Esophagus squamous epithelium (tissue), 4 donors: ENCODE measurements at regions not wholly inside any gene's neighbourhood (a gene's known extent, or its start where the extent isn't known, plus 50 kb on each side); places are given as distances from the start of the nearest gene placed in this dataset.

Experiments used
- POLR2A ChIP-seq, 4 donors: fragments of 450-650 bp; IDR thresholded peaks; one replicate each; pipeline ENCODE4 v1.6.1; 2017; ENCODE audit warnings: antibody characterized with exemption in 4 of 4, mild to moderate bottlenecking in 4 of 4, moderate library complexity in 3 of 4
- TF ChIP-seq, protein P1 (sequence below), 6 experiments: fragments of 450-650 bp in 4 of 6; fragments of 200-600 bp in 2 of 6; sonication (generic) in 2 of 6; IDR thresholded peaks; one replicate each; pipeline ENCODE4 v1.5.1; 2016 to 2019; ENCODE audit warnings: antibody characterized with exemption in 6 of 6, mild to moderate bottlenecking in 4 of 6, moderate library complexity in 4 of 6

DNA sequence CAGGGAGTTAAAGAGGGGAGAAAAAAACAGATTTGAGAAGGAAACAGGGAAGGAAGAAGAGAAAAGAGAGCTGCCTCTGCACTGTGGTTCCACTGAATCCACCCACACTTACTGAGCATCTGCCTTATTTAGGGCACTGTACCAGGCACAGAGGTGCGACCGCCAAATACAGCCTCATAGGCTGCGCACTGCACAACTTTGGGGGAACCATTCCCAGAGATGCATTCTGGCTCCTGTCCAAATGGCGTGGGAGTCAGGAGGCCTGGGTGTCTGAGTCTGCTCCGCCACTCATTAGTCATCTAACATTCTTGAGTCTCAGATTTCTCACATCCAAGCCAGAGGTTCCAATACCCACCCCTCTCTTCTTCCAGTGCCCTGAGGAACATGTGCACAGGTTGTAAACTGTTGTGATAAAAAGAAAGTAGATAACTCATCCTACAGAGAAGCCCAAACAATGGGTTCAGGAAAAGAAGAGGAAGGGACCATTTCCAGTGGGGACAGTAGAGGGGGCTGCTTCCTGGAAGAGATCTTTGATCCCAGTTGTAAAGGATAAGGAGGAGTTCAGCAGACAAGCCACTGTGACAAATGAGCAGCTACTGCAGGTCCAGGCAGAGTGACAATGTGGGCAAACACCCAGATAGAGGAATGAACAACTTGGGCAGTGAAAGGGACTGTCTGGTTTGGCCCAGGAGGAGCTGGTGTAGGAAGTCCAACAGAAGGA is 254.6 kb downstream of the UACA start:
- TF ChIP-seq, protein P1, sequence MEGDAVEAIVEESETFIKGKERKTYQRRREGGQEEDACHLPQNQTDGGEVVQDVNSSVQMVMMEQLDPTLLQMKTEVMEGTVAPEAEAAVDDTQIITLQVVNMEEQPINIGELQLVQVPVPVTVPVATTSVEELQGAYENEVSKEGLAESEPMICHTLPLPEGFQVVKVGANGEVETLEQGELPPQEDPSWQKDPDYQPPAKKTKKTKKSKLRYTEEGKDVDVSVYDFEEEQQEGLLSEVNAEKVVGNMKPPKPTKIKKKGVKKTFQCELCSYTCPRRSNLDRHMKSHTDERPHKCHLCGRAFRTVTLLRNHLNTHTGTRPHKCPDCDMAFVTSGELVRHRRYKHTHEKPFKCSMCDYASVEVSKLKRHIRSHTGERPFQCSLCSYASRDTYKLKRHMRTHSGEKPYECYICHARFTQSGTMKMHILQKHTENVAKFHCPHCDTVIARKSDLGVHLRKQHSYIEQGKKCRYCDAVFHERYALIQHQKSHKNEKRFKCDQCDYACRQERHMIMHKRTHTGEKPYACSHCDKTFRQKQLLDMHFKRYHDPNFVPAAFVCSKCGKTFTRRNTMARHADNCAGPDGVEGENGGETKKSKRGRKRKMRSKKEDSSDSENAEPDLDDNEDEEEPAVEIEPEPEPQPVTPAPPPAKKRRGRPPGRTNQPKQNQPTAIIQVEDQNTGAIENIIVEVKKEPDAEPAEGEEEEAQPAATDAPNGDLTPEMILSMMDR (IDR thresholded peaks at IDR 0.05) = no peak
- no peak for TF ChIP-seq POLR2A (IDR thresholded peaks at IDR 0.05)
